GM20000 (cell line): ENCODE measurements at regions not wholly inside any gene's neighbourhood (a gene's known extent, or its start where the extent isn't known, plus 50 kb on each side); places are given as distances from the start of the nearest gene placed in this dataset.

Experiments used
- DNase-seq: peaks from one replicate; pipeline ENCODE4 v3.0.0; 2012; ENCODE audit warnings: low spot score
- TF ChIP-seq, protein P1 (sequence below): IDR thresholded peaks from 2 replicates; pipeline ENCODE4 v1.5.1; 2012; ENCODE audit warnings: mild to moderate bottlenecking, control low read depth; ENCODE audit errors: extremely low read depth, missing control alignments

DNA sequence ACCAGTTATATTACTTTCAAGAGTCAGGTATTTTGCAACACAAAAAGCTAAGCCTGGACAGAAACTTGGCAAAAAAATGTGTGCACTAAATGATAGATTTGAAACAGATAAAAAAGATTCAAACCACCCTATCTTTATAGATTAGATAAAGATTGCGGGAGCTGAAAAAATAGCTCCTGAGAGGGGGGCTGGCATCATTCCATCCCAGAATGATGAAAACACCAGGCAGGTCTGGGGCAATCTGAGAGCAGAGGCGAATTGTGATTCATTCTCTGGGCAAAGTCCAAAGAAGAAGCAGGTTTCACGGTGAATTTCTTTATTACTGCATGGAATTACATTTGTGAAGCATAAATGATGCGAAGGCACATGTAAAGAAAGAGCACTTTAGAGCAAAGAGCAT is 168.5 kb upstream of the DMD start:
- DNase-seq, result no peak
- TF ChIP-seq, protein P1, sequence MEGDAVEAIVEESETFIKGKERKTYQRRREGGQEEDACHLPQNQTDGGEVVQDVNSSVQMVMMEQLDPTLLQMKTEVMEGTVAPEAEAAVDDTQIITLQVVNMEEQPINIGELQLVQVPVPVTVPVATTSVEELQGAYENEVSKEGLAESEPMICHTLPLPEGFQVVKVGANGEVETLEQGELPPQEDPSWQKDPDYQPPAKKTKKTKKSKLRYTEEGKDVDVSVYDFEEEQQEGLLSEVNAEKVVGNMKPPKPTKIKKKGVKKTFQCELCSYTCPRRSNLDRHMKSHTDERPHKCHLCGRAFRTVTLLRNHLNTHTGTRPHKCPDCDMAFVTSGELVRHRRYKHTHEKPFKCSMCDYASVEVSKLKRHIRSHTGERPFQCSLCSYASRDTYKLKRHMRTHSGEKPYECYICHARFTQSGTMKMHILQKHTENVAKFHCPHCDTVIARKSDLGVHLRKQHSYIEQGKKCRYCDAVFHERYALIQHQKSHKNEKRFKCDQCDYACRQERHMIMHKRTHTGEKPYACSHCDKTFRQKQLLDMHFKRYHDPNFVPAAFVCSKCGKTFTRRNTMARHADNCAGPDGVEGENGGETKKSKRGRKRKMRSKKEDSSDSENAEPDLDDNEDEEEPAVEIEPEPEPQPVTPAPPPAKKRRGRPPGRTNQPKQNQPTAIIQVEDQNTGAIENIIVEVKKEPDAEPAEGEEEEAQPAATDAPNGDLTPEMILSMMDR, result no peak

GRCh38 chrX:33357606-33358005 is 146.3 kb upstream of the DMD start:
- TF ChIP-seq, protein P1, result no peak
- no peak for DNase-seq

- TF ChIP-seq, protein P1, result no peak
Observed at GRCh38 chrX:33339219-33339618, 127.9 kb upstream of the DMD start.

DNA sequence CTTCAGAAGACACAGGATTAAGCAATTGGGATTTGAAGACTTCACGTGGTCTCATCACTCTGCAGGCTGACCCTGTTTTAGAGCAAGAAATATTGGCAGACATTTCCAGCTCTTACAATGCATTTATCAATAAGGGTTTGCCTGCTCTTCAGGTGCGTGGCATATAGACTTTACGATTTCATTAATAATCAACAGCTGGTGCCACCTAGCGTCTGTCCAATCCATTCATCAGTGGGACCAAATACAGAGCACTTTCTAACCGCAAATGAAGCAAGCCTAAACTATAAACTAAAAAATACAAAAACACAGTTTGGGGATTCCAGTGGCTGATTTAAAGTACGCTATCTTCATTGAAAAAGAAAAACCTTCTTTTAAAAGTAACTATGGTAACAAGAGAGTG is 125.4 kb upstream of the DMD start:
- TF ChIP-seq, protein P1, result no peak
- no peak for DNase-seq

More at GRCh38 chrX:33339219-33339618, 127.9 kb upstream of the DMD start:
- no peak for DNase-seq

- TF ChIP-seq, protein P1, result no peak
- DNase-seq, result no peak
Observed at GRCh38 chrX:33333271-33333670, 121.9 kb upstream of the DMD start.

DNA sequence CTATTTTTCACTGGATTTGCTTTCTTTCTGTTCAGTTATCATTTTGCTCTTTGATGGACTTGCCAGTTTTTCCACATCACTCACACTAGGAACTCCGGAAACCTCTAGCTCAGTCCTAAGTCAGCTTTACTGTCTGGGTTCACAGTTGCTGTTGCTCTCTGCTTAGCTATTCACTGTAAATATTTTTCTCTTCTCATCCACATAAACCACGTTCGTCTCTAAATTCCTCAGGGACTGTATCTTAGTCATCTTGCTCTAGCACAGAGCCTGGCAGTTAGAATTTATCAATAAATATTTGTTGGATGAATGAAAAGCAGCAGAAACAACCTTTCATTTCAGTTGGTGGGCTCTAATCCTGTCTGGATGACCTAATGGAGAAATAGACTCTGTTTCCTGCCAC is 119.4 kb upstream of the DMD start:
- TF ChIP-seq, protein P1, result no peak

DNA sequence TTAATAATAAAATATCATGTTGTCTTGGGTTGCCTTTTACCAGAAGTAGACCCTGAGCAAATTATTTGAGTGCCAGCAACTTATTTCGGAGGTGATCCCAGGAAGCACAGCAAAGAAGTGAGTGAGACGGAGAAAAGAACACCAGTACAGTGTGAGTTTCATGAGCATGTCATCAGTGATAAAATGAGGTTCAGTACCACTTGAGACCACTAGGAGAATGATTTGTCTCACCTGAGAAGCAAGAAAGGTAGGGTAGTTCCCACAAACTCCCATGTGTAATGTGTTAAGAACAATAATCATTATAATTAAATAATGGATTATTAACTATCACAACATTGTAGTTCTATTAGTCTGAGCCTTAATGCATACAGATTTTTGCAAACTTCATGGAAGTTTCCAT is 112.8 kb upstream of the DMD start:
- no peak for DNase-seq
- TF ChIP-seq, protein P1, result no peak

More for the DNA sequence above, 119.4 kb upstream of the DMD start:
- DNase-seq, result no peak
